Stimulated activated CD8-positive, alpha-beta memory T cell treated with anti-CD3 and anti-CD28 coated beads, Interleukin-12 subunit alpha, Interleukin-12 subunit beta, amount 100 ng/mL, for 1 hour (primary cell): ENCODE measurements at regions not wholly inside any gene's neighbourhood (a gene's known extent, or its start where the extent isn't known, plus 50 kb on each side); places are given as distances from the start of the nearest gene placed in this dataset.
"Not testable (repeated sequence)": the region's sequence is repeated elsewhere in the genome, so short reads cannot be mapped to it uniquely, and the experiment has no call there.

ENCODE experiments used
- DNase-seq: peaks from one replicate; pipeline ENCODE4 v3.0.0-alpha.2; 2020; ENCODE audit warnings: low read depth

DNA sequence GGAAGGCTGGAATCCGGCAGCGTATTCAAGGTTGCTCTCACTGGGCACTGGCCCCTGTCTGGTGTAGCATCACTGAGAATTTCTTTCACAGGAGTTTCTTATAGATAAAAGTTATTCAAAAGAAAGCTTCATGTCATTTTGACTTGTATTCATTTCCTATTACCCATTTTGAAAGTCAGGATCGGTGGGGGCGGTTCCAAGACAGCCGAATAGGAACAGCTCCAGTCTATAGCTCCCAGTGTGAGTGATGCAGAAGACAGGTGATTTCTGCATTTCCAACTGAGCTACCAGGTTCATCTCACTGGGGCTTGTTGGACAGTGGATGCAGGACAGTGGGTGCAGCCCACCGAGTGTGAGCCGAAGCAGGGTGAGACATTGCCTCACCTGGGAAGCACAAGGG is 51.5 kb upstream of the CDC42EP3 start:
- not testable (repeated sequence) for DNase-seq

DNA sequence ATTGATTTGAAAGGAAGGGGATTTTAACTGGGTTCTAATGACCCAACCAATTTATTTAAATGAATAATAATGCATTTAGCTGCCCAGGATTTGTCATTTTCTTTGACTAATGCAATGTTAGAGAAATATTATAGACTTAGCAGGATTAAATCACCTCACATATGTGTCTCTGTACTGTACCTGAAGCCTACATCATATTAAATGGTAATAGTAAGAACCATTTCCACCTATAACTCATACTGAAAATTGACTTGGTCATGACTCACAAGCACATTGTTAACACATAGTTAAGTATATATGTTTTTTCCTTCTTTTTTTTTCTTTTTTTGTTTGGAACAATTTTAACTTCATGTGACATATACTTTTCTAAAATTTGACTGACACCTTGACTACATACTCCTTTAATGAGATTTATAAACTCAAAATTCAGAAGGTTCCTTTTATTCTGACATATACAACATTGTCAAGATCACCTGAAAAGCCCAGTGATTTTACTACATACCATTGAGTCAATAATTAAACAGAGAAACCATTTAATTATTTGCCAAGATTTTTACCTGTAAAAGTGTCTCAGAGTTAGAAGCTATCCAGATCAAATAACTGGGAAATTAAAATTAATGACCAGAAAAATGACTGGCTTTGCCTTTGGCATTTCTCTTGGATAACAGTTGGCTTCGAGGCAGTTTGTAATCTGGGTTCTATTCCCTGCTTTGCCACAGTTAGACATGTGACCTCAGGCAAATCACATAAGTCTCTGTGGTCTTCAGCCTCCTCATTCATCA is 58.8 kb upstream of the CDC42EP3 start:
- DNase-seq: no peak

GRCh38 chr2:37732412-37732811 is 61.0 kb upstream of the CDC42EP3 start:
- not testable (repeated sequence) for DNase-seq

- no peak for DNase-seq
Measured at GRCh38 chr2:37733251-37733650, 61.8 kb upstream of the CDC42EP3 start.

- not testable (repeated sequence) for DNase-seq
Measured at GRCh38 chr2:37733955-37734354, 62.5 kb upstream of the CDC42EP3 start.

DNA sequence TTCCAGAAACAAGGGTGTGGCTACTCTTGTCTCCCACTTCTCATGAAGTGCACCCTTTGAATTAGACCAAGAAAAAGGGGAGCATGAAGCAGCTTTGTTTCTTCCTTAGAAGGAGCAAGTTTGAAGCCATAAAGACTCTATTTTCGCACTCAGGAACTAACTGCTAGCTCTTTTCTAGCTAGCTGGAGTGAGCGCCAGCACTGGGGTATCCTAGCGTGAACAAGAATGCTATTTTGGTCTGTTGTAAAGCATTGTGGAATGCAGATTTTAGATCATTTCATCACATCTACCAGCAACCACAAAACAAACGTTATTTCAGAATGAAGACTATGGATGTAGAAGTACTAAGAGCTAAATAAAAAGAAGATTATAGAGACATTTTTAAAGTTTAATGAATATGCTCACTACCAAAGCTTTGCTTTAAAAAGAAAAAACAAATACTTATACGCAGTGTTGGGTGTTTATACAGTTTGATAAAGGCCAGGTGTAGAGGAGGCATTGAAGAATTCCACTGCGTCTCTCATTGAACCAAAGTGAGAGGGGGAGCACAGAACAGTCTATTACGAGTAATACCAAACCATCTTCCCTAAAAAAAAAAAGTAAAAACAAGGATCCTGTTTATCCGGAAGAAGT is 63.6 kb upstream of the CDC42EP3 start:
- DNase-seq: not testable (repeated sequence)

DNA sequence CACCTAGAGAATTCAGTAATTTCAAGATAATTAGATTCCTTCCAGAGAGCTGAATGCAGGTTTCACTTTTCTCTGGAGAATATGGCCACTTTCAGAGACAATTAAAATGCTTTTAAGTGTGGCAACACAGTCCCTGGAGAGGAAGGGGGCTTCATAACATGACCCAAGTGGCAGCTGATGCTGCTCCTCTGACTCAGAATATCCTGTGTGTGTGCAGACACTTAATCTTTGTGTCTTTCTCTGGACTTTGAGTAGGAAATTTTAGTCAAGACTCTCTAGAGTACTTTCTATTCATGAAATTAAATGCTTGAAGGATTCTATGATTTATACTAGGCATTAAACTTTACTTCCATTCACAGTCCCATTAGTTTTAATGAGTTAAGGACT is 64.1 kb upstream of the CDC42EP3 start:
- DNase-seq: not testable (repeated sequence)

DNA sequence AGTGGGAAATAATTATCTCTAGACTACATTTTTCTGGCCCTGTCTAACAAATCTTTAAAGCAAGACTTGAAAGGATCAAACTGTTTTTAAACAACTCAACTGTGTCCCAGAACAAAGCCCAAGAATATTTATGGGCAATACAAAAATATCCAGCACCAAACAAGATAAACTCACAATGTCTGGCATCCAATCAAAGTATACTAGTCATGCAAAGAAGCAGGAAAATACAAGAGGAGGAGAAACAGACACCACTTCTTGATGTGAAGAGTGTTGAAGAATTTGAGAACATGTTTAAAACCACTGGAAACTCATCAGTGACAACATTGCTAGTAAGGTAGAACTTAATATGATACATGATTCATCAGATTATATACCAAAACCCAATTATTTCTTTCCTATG is 66.1 kb upstream of the CDC42EP3 start:
- DNase-seq: no peak

GRCh38 chr2:37738266-37738885 is 66.9 kb upstream of the CDC42EP3 start:
- no peak for DNase-seq

GRCh38 chr2:37739153-37739552 is 67.7 kb upstream of the CDC42EP3 start:
- DNase-seq: no peak

- DNase-seq: no peak
Measured at GRCh38 chr2:37740164-37740739, 68.8 kb upstream of the CDC42EP3 start.

GRCh38 chr2:37742286-37742685 is 70.8 kb upstream of the CDC42EP3 start:
- no peak for DNase-seq

- no peak for DNase-seq
Measured at GRCh38 chr2:37744010-37744409, 72.6 kb upstream of the CDC42EP3 start.

DNA sequence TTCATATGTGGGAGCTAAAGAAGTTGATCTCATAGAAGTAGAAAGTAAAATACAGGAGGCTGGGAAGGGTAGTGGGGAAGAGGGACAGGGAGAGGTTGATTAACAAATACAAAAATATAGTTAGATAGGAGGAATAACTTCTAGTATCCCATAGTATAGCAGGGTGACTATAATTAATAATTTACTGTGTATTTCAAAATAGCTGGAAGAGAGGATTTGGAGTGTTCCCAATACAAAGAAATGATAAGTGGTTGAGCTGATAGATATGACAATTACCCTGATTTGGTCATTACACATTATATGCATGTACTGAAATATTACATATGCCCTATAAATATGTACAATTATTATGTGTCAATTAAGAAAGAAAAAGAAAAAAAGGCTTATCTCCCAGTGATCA is 73.5 kb upstream of the CDC42EP3 start:
- DNase-seq: not testable (repeated sequence)

GRCh38 chr2:37746011-37746410 is 74.6 kb upstream of the CDC42EP3 start:
- DNase-seq: not testable (repeated sequence)

- DNase-seq: no peak
Measured at GRCh38 chr2:37746883-37747282, 75.4 kb upstream of the CDC42EP3 start.

- DNase-seq: no peak
Measured at GRCh38 chr2:37748541-37748940, 77.1 kb upstream of the CDC42EP3 start.

GRCh38 chr2:37750286-37750685 is 78.8 kb upstream of the CDC42EP3 start:
- DNase-seq: not testable (repeated sequence)

GRCh38 chr2:37752766-37753165 is 81.3 kb upstream of the CDC42EP3 start:
- DNase-seq: no peak

GRCh38 chr2:37753758-37754157 is 82.3 kb upstream of the CDC42EP3 start:
- no peak for DNase-seq

DNA sequence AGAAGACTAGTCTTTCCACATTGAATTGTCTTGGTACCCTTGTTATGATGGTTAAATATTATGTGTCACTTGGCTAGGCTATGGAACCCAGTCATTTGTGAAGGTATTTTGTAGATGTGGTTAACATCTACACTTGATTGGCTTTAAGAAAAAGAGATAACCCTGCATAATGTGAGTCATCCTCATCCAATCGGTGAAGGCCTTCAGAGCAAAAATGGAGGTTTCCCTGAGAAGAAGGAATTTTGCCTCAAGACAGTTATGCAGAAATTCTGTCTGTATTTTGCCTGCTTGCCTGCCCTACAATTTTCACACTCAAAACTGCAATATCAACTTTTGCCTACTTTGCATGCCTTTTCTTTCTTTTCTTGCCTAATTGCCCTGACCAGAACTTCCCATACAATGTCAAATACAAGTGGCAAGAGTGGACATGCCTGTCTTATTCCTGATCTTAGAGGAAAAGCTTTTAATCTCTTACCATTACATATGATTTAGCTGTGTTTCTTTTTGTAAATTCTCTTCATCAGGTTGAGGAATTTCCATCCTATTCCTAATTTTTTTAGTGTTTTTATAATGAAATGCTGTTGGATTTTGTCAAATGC is 84.6 kb upstream of the CDC42EP3 start:
- not testable (repeated sequence) for DNase-seq

DNA sequence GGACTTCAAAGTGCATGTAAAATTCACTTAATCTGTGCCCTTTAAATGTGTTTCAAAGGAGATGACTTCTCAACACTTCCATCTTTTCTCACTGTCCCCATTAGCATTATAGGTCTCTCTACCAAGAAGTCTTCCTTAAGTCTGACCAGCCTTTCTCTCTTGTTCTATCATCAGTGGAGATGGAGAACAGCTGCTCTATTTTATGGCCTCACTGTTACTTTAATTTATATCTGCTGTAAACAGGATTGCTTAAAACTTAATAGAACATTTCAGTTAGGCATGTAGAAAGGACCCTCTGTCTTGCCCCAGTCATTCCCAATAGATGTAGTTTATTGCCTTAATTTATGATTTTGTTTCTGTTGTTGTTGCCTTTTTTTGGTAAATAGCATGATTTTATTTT is 86.0 kb upstream of the CDC42EP3 start:
- not testable (repeated sequence) for DNase-seq
